Esophagus (tissue), 2 donors: ENCODE measurements at regions not wholly inside any gene's neighbourhood (a gene's known extent, or its start where the extent isn't known, plus 50 kb on each side); places are given as distances from the start of the nearest gene placed in this dataset.

ENCODE experiments used
- H3K27ac ChIP-seq, 2 donors: one replicate each; pipeline ENCODE4 v1.5.1; 2013; ENCODE audit warnings: low read depth in 2 of 2, mild to moderate bottlenecking in 2 of 2, inconsistent platforms in 1 of 2, low read length in 1 of 2, moderate library complexity in 1 of 2
- H3K27me3 ChIP-seq, 2 donors: one replicate each; pipeline ENCODE4 v1.6.1; 2013; ENCODE audit warnings: low read length in 2 of 2, control low read depth in 1 of 2, mild to moderate bottlenecking in 1 of 2; ENCODE audit not compliant: insufficient read depth in 2 of 2, control insufficient read depth in 1 of 2
- H3K36me3 ChIP-seq, 2 donors: one replicate each; pipeline ENCODE4 v1.6.1; 2013; ENCODE audit warnings: low read length in 1 of 2; ENCODE audit not compliant: control insufficient read depth in 2 of 2, insufficient read depth in 2 of 2
- H3K4me1 ChIP-seq, 2 donors: one replicate each; pipeline ENCODE4 v1.6.1; 2013; ENCODE audit warnings: low read length in 1 of 2; ENCODE audit not compliant: control insufficient read depth in 2 of 2, insufficient read depth in 2 of 2
- H3K4me3 ChIP-seq, 2 donors: one replicate each; pipeline ENCODE4 v1.5.1; 2013; ENCODE audit warnings: low read length in 2 of 2, mild to moderate bottlenecking in 2 of 2, low read depth in 1 of 2, moderate library complexity in 1 of 2
- H3K9me3 ChIP-seq, 2 donors: one replicate each; pipeline ENCODE4 v1.6.1; 2013; ENCODE audit warnings: mild to moderate bottlenecking in 2 of 2, low read depth in 1 of 2, low read length in 1 of 2, moderate library complexity in 1 of 2; ENCODE audit not compliant: control insufficient read depth in 2 of 2, insufficient read depth in 1 of 2
- WGBS, 2 donors: extraction: QIAGEN DNeasy Blood & Tissue Kit; methylation state at CpG; one replicate each; pipeline ENCODE4 v1.1.7; 2013; 5-methylcytosine and 5-hydroxymethylcytosine counted together
- donor health status: healthy with polysubstance abuse.
- donor health status: Bipolar disorder and iron deficiency.

DNA sequence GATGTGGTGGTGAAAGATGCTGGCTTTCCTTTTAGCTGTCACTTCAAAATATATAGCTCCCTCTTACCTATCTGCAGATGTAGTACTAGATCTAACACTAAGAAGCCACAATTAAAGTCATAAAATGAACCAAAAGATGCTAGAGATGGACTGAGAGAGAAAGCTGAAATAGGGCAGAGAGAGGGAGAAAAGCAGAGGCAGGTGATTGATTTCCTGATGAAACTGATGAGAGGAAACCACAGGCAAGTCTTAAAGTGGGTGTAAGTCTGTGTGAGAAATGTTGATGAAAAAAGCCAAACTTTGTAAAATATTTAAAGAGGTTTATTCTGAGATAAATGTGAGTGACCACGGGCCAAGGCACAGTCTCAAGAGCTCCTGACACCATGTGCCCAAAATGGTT is 194.3 kb upstream of the MBL2 start:
- no peaks in the 10 kb centered on the region for H3K27me3 ChIP-seq
- peaks cover 0 to 5% of the 10 kb centered on the region in 2 donors for H3K9me3 ChIP-seq
- 86 to 91% methylated on average over 1 of the region's 1 CpG for WGBS, 2 donors
- no peak overlapping the region for H3K27ac ChIP-seq
- H3K36me3 ChIP-seq: no peaks in the 10 kb centered on the region
- no peak overlapping the region for H3K4me3 ChIP-seq
- H3K4me1 ChIP-seq: no peaks in the 10 kb centered on the region

- WGBS, 2 donors: 58 to 66% methylated on average over 6 of the region's 6 CpGs
Observed at GRCh38 chr10:52965938-52966401, 193.4 kb upstream of the MBL2 start.

GRCh38 chr10:52965509-52965908 is 192.9 kb upstream of the MBL2 start:
- H3K9me3 ChIP-seq: peaks cover 0 to 5% of the 10 kb centered on the region in 2 donors
- H3K4me3 ChIP-seq: no peak overlapping the region
- no peaks in the 10 kb centered on the region for H3K4me1 ChIP-seq
- no peak overlapping the region for H3K27ac ChIP-seq
- WGBS, 2 donors: 83 to 92% methylated on average over 3 of the region's 3 CpGs
- no peaks in the 10 kb centered on the region for H3K27me3 ChIP-seq
- no peaks in the 10 kb centered on the region for H3K36me3 ChIP-seq

More at GRCh38 chr10:52965938-52966401, 193.4 kb upstream of the MBL2 start:
- Histone ChIP-seq H3K27me3 (no peaks in the 10 kb centered on the region), H3K27ac (no peak overlapping the region), H3K4me1 (no peaks in the 10 kb centered on the region), H3K9me3 (peaks cover 0 to 5% of the 10 kb centered on the region in 2 donors), H3K4me3 (no peak overlapping the region), H3K36me3 (no peaks in the 10 kb centered on the region)

DNA sequence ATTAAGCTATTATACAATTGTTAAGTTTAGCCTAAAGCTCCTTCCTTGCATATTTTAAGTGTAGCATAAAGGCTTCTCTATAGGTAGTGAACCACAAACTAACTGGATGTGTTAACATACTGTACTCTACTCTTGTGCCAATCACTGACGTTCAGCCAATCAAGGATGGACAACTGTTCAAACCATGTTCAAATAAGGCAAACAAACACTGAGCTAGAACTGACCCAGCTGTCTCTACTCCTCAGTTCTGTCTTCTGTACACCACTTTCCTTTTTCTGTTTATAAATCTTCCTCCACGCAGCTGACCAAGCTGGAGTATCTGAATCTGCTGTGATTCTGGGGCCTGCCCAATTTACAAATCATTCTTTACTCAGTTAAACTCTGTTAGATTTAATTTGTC is 188.7 kb upstream of the MBL2 start:
- 38 to 56% methylated on average over 2 of the region's 2 CpGs for WGBS, 2 donors
- Histone ChIP-seq H3K27ac (no peak overlapping the region), H3K27me3 (no peaks in the 10 kb centered on the region), H3K4me1 (no peaks in the 10 kb centered on the region), H3K36me3 (no peaks in the 10 kb centered on the region), H3K4me3 (no peak overlapping the region), H3K9me3 (peaks cover 0 to 5% of the 10 kb centered on the region in 2 donors)

GRCh38 chr10:52959810-52960209 is 187.2 kb upstream of the MBL2 start:
- 90 to 92% methylated on average over 2 of the region's 2 CpGs for WGBS, 2 donors
- Histone ChIP-seq H3K4me3 (no peak overlapping the region), H3K4me1 (no peaks in the 10 kb centered on the region), H3K27ac (no peak overlapping the region), H3K36me3 (no peaks in the 10 kb centered on the region), H3K9me3 (no peaks in the 10 kb centered on the region), H3K27me3 (no peaks in the 10 kb centered on the region)

GRCh38 chr10:52956861-52957260 is 184.3 kb upstream of the MBL2 start:
- no peak overlapping the region for H3K4me3 ChIP-seq
- no peaks in the 10 kb centered on the region for H3K27me3 ChIP-seq
- H3K27ac ChIP-seq: no peak overlapping the region
- 58 to 74% methylated on average over 5 of the region's 5 CpGs for WGBS, 2 donors
- H3K4me1 ChIP-seq: no peaks in the 10 kb centered on the region
- H3K9me3 ChIP-seq: no peaks in the 10 kb centered on the region
- H3K36me3 ChIP-seq: no peaks in the 10 kb centered on the region

- WGBS, 2 donors: 47 to 50% methylated on average over 3 of the region's 3 CpGs
- Histone ChIP-seq H3K4me1 (no peaks in the 10 kb centered on the region), H3K27ac (no peak overlapping the region), H3K27me3 (no peaks in the 10 kb centered on the region), H3K9me3 (no peaks in the 10 kb centered on the region), H3K4me3 (no peak overlapping the region), H3K36me3 (no peaks in the 10 kb centered on the region)
Observed at GRCh38 chr10:52956461-52956860, 183.9 kb upstream of the MBL2 start.

DNA sequence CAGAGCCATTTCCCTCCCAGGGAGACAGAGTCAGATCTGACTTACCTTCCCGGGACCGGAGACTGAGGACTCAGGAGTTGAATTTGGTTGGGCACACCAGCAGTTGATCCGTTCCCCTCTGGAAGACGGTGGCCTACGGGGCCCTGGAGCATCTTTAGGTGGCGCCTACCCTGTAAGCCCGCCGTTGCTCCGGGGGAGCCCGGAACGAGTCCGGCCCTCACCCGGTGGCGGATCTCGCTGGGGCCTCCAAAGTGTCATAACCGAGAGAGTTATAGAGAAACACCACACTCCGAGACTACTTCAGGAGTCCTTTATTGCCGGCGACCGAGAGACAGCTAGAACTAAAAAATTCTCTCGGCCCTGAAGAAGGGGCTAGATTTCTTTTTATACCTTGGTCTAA is 182.8 kb upstream of the MBL2 start:
- Histone ChIP-seq H3K27me3 (no peaks in the 10 kb centered on the region), H3K36me3 (no peaks in the 10 kb centered on the region), H3K4me1 (no peaks in the 10 kb centered on the region), H3K27ac (no peak overlapping the region), H3K9me3 (no peaks in the 10 kb centered on the region), H3K4me3 (no peak overlapping the region)
- WGBS, 2 donors: 94 to 95% methylated on average over 21 of the region's 21 CpGs

DNA sequence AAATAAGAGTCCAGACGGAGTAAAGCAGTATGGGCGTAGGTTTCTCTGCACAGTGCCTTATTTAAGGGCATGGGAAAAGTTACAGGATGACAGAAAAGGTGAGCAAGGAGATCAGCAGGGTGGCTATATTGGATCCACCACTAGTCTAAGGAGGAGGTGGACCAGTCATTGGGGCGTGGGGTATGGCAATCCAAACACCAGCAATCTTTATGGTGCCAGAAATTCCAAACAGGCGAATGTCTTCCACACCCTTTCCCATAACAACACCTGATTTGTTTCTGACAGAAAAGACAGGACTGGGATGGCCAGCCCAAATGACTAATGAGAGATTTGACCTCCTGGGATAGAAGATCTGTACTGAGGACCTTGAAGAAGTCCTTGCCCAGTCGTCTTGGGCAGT is 181.8 kb upstream of the MBL2 start:
- 79 to 84% methylated on average over 5 of the region's 5 CpGs for WGBS, 2 donors
- Histone ChIP-seq H3K9me3 (no peaks in the 10 kb centered on the region), H3K4me3 (no peak overlapping the region), H3K27ac (no peak overlapping the region), H3K36me3 (no peaks in the 10 kb centered on the region), H3K27me3 (no peaks in the 10 kb centered on the region), H3K4me1 (no peaks in the 10 kb centered on the region)

- WGBS, 2 donors: 66 to 69% methylated on average over 9 of the region's 9 CpGs
Observed at GRCh38 chr10:52952391-52953055, 179.9 kb upstream of the MBL2 start.

More at GRCh38 chr10:52952391-52953055, 179.9 kb upstream of the MBL2 start:
- Histone ChIP-seq H3K9me3 (no peaks in the 10 kb centered on the region), H3K27ac (no peak overlapping the region), H3K4me3 (no peak overlapping the region), H3K27me3 (no peaks in the 10 kb centered on the region), H3K36me3 (no peaks in the 10 kb centered on the region), H3K4me1 (no peaks in the 10 kb centered on the region)
